Activated gamma-delta T cell treated with anti-CD3 and anti-CD28 coated beads, Interleukin-2, amount 50 U/mL, for 16 hours (primary cell): ENCODE measurements at regions not wholly inside any gene's neighbourhood (a gene's known extent, or its start where the extent isn't known, plus 50 kb on each side); places are given as distances from the start of the nearest gene placed in this dataset.
"Not testable (repeated sequence)": the region's sequence is repeated elsewhere in the genome, so short reads cannot be mapped to it uniquely, and the experiment has no call there.

Experiments used
- DNase-seq: peaks from one replicate; pipeline ENCODE4 v3.0.0-alpha.2; 2020; ENCODE audit warnings: low read depth

DNA sequence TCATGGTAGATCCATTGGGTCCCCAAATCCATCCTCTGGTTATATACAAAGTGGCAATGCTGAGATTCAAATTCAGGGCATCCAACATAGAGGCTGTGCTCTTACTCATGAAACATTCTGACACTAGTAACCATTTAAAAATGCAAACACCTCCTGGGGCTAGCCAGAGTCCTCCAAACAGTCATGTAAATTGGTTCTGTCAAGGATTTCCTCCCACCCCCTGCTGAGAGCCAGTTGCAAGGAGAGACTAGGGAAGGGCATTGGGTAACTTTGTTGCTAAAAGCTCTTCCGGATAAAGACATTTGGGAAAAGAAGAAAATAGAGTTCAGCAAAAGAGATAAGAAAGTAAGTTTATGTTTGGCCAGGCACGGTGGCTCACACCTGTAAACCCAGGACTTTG lies 58.3 kb downstream of the ART5 start:
- not testable (repeated sequence) for DNase-seq

DNA sequence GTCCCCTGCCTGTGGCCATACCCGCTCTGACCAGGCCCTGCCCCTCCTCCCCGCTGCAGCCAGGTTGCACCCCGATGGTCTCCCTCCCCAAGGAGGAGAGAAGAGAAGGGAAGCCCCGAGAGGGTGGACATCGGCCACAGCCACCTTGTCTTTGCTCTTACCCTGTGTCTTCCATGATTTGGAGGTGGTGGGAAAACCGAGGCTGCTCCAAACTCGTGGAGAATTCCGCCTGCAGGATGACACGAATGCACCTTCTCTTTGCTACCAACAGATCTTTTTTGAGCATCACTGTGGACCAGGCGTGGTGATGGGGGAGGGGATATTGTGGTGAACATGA lies 60.4 kb downstream of the ART5 start:
- not testable (repeated sequence) for DNase-seq

- peak; percentile 45 for DNase-seq
These were observed 61.1 kb downstream of the ART5 start for GRCh38 chr11:3580487-3581388.

DNA sequence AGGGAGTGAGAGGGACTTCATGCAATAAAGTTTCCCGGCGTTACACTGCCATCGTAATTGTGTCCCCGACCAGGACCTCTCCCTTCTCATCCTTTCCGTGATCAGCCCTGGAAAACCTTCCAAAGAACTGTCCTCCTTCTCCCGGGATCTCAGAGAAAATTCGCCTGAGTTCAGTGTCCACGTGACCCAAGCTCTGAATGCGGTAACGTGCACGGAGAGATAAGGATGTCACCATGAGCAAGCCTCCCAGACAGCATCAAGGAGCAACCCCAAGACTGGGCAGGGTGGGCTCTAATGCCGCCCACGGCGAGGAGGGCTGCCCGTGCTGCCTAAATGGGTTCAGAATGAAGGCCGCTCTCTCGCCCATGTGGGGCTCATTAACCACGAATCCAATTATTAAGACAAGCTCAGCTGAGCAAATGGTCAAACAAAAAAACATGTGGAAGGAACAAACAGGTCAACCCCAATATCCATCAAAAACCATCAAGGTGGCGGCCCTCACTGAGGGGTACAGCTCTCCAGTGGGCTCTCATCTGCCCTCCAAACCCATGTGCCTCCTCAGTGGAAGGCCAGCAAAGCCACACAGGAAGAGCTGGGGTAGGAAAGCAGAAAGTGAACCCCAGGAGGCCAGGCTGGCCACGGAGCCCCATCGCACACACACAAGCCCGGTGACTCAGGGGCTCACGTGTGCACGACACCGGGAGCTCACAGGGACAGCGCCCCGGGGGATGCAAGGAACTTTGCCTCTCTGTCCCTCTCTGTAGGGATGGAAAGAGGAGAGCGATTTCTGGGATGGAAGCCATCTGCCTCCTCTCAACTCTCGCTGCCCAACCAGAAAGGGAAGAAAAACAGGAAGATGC lies 62.0 kb downstream of the ART5 start:
- DNase-seq: not testable (repeated sequence)

DNA sequence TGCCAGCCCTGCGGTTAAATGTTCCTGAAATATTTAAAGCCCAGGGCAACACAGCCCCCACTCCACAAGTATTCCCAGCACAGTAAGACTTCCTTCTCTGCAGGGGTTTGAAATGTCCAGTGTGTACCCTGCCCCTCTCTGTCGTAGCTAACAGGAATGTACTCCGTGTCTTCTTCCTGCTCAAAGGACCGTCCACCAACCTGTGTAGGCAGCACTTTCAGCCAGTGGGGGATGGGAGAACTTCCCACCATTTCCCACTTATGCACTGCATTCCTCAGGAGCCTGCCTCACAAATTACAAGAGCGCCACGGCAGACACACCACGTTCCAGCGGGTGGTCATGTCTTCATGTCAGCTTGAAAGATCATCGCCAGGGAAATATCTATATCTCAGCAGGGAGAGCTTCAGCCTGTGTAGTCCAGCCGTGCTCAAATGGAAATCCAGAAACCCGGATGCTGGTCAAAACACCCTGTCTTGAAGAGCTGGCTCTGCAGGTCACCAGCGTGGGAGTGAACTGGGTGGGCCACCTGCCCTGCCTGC lies 65.7 kb downstream of the ART5 start:
- not testable (repeated sequence) for DNase-seq

- not testable (repeated sequence) for DNase-seq
These were observed 68.7 kb downstream of the ART5 start for GRCh38 chr11:3572976-3573647.

- not testable (repeated sequence) for DNase-seq
These were observed 70.0 kb downstream of the ART5 start for GRCh38 chr11:3571752-3572151.

GRCh38 chr11:3565838-3566237 lies 76.0 kb downstream of the ART5 start:
- DNase-seq: not testable (repeated sequence)

DNA sequence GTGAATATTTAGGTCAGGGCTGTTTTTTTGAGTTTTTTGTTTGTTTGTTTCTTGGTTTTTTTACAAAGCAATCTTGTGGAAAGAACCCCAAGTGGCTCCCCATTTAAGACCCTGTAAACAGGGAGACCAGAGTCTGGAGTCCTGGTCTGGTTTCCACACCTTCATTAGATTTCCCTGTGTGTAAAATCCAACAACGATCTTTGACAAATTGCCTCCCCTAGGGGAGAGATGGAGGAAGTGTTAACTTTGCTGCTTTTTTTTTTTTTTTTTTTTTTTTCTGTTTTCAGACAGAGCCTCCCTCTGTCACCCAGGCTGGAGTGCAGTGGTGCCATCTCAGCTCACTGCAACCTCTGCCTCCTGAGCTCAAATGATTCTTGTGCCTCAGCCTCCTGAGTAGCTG lies 77.4 kb downstream of the ART5 start:
- DNase-seq: not testable (repeated sequence)

DNA sequence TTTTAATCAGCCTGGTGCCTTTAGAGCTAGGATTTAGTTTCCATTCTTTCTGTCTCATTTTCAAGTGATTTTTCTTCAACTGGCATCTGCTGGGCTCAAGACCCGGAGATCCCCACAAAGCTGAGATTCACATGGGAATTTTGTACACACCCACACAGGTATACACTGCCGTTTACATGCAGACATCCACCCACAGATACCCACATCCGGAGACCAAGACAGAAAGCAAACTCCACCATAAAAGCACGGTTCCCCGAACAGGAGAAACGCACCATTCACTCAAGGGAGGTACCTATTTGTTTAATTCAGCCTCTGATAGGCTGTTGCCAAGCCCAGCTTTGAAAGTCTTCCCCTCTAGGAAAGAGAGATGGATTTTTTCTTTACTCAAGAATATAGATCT lies 87.2 kb downstream of the ART5 start:
- not testable (repeated sequence) for DNase-seq

GRCh38 chr11:3544990-3545389 lies 96.8 kb downstream of the ART5 start:
- not testable (repeated sequence) for DNase-seq

- DNase-seq: not testable (repeated sequence)
These were observed 103.6 kb downstream of the ART5 start for GRCh38 chr11:3538220-3538619.

GRCh38 chr11:3537254-3537653 lies 104.5 kb downstream of the ART5 start:
- DNase-seq: not testable (repeated sequence)

DNA sequence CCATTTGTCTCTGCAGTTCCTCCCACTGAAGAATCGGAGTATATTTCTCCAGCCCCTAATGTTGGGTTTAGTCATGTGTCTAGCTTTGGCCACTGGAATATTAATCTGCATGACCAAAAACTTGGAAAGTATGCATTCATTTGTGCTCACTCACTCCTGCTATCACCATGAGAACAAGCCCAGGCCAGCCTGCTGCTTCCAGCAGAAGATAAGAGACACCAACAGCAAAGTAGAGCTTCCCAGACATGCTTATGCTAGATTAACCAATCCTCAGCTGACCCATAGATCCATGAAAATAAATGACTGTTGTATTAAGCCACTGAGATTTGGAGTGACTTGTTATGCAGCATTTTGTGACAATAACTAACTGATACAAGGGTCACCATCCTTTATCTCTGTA lies 108.8 kb downstream of the ART5 start:
- not testable (repeated sequence) for DNase-seq

DNA sequence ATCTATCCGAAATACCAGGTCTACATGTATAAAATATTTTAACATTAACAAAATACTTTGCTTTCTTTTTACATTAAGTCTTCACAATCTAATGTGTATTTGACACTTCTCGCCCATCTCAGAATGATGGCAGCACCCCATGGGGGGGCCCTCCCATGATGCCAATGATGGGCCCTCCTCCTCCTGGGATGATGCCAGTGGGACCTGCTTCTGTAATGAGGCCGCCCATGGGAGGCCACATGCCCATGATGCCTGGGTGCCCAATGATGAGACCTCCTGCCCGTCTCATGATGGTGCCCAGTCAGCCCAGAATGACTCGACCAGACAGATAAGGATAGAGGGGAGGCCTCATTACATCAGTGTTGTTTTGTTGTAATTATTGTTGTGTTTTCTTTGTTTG lies 110.5 kb downstream of the ART5 start:
- not testable (repeated sequence) for DNase-seq

GRCh38 chr11:3523567-3523966 lies 118.2 kb downstream of the ART5 start:
- DNase-seq: not testable (repeated sequence)

DNA sequence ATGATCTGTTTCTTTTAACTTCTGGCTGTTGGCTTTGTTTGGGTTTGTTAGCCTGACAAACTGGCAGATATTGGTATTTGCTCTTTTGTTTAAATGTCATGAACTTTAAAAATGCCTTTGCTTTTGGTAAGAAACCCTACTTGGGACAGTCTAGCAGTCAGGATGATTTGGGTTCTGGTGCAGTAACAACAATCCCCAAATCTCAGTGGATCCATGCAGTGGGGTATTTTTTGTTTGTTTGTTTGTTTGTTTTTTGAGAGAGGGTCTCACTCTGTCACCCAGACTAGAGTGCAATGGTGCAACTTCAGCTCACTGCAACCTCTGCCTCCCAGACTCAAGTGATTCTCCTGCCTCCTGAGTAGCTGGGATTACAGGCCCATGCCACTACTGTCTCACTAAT lies 120.9 kb downstream of the ART5 start:
- DNase-seq: not testable (repeated sequence)

- DNase-seq: not testable (repeated sequence)
These were observed 122.0 kb downstream of the ART5 start for GRCh38 chr11:3519841-3520240.

DNA sequence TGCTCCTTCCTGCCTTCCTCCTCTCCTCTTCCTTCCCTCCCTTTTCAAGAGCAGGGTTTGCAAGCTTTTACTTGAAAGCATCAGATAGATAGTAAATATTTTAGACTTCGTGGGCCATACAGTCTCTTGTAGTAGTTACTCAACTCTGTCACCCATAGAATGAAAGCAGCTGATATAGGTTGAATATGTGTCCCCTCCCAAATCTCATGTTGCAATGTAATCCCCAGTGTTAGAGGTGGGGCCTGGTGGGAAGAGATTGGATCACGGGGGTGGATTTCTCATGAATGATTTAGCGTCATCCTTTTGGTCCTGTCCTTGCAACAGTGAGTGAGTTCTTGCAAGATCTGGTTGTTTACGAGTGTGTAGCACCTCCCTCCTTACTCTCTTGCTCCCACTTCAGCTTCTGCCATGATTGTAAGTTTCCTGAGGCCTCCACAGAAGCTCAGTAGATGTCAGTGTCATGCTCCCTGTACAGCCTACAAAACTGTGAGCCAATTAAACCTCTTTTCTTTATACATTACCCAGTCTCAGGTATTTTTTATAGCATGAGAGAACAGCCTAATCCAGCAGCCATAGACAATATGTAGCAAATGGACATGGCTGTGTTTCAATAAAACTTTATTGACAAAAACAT lies 124.7 kb downstream of the ART5 start:
- DNase-seq: not testable (repeated sequence)

DNA sequence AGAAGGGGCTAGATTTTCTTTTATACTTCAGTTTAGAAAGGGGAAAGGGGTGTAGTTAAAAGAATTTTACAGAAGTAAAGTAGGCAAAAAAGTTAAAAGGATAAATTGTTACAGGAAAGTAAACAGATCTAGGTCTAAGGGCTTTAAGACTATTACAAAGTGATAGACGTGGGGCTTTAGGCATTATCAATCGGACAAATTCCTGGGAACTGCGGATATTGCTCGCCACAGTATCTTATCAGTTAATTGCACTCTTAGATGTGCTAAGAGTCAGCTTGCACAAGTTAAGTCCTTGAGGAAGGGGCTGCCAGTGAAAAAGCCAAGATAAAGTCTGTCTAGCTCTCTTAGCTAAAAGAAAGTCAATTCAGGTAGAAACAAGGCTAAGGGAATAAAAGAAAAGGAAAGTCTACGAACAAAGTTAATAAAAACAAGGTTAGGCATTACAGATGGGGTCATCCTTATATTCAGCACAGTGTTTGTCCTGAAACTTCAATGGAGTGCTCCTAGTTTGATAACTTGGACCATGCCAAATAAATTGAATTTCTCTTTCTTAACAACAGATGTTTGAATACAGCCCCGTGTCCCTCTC lies 125.4 kb downstream of the ART5 start:
- not testable (repeated sequence) for DNase-seq
